ENCODE measurements at regions not wholly inside any gene's neighbourhood (a gene's known extent, or its start where the extent isn't known, plus 50 kb on each side); places are given as distances from the start of the nearest gene placed in this dataset.
"Not testable (repeated sequence)": the region's sequence is repeated elsewhere in the genome, so short reads cannot be mapped to it uniquely, and the experiment has no call there.

DNA sequence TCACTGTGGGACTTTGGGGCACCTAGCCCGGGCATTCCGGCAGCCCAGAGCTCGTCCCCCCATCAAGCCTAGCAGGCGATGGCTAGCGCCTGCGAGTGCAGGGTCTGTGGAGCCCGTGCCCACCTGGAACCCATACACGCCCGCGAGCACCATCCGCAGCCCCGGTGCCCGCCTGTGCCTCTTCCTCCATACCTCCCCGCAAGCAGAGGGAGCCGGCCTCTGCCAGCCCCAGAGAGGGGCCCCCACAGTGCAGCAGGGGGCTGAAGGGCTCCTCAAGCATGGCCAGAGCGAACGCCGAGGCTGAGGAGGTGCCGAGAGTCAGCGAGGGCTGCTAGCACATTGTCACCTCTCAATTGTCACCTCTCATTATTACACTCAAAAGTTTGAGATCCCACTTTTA, 167.8 kb upstream of the EPHA6 start:
- H3K9me2 ChIP-seq (replicated peaks; ENCODE audit: insufficient read depth, low read length) = no peaks in the 10 kb centered on the region
- H3K9ac ChIP-seq (ENCODE audit: low read length) = no peak overlapping the region
- no peaks in the 10 kb centered on the region for H3F3A ChIP-seq (ENCODE audit: insufficient read depth, low read length)
- H3K27ac ChIP-seq (ENCODE audit: low read length) = no peak overlapping the region
- H3K4me3 ChIP-seq (ENCODE audit: low read length) = no peak overlapping the region
- H4K20me1 ChIP-seq (ENCODE audit: insufficient read depth, low read length) = no peaks in the 10 kb centered on the region
- TF ChIP-seq EZH2 (optimal IDR thresholded peaks at IDR 0.05; ENCODE audit: low read depth, low read length) (no peak), EZH2phosphoT487 (IDR thresholded peaks at IDR 0.05; ENCODE audit: low read length) (no peak)
- TF ChIP-seq, protein P1, sequence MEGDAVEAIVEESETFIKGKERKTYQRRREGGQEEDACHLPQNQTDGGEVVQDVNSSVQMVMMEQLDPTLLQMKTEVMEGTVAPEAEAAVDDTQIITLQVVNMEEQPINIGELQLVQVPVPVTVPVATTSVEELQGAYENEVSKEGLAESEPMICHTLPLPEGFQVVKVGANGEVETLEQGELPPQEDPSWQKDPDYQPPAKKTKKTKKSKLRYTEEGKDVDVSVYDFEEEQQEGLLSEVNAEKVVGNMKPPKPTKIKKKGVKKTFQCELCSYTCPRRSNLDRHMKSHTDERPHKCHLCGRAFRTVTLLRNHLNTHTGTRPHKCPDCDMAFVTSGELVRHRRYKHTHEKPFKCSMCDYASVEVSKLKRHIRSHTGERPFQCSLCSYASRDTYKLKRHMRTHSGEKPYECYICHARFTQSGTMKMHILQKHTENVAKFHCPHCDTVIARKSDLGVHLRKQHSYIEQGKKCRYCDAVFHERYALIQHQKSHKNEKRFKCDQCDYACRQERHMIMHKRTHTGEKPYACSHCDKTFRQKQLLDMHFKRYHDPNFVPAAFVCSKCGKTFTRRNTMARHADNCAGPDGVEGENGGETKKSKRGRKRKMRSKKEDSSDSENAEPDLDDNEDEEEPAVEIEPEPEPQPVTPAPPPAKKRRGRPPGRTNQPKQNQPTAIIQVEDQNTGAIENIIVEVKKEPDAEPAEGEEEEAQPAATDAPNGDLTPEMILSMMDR (IDR thresholded peaks at IDR 0.05; ENCODE audit: low read length) = no peak
- H3K36me3 ChIP-seq (replicated peaks; ENCODE audit: insufficient read depth, low read length) = no peaks in the 10 kb centered on the region
- H3K79me2 ChIP-seq (ENCODE audit: low read length) = no peaks in the 10 kb centered on the region
- no peak overlapping the region for H2AFZ ChIP-seq (ENCODE audit: low read length)
- DNase-seq = no peak
- no peak overlapping the region for H3K4me2 ChIP-seq (ENCODE audit: low read depth, low read length)
- no peaks in the 10 kb centered on the region for H3K4me1 ChIP-seq (ENCODE audit: low read length)
- no peaks in the 10 kb centered on the region for H3K27me3 ChIP-seq (replicated peaks; ENCODE audit: insufficient read depth, low read length)
- H3K9me3 ChIP-seq (replicated peaks; ENCODE audit: insufficient read depth, low read length) = no peaks in the 10 kb centered on the region

DNA sequence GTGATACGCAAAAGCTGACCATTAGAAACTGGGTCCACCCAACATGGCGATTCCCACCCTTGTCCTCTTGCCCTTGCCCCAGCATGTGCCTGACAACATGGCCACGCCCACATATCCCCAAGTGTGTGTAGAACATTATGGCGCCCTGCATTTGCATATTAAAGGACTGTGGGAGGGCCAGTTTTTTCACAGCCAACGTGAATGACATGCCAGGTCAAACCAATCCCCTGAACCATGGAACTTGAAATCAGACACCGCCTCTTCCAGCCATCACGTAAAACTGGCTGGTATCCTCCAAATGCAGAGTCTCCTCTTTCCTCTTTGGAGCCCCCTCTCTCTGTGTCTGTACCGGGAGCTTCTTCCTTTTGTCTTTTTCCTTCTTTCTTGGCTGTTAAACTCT, 156.7 kb upstream of the EPHA6 start:
- Histone ChIP-seq H3K4me1 (ENCODE audit: low read length) (no peaks in the 10 kb centered on the region), H3K9me2 (replicated peaks; ENCODE audit: insufficient read depth, low read length) (no peaks in the 10 kb centered on the region), H3F3A (ENCODE audit: insufficient read depth, low read length) (no peaks in the 10 kb centered on the region), H3K4me2 (ENCODE audit: low read depth, low read length) (no peak overlapping the region), H4K20me1 (ENCODE audit: insufficient read depth, low read length) (no peaks in the 10 kb centered on the region), H3K9me3 (replicated peaks; ENCODE audit: insufficient read depth, low read length) (no peaks in the 10 kb centered on the region), H3K4me3 (ENCODE audit: low read length) (no peak overlapping the region), H3K27ac (ENCODE audit: low read length) (no peak overlapping the region), H2AFZ (ENCODE audit: low read length) (no peak overlapping the region), H3K36me3 (replicated peaks; ENCODE audit: insufficient read depth, low read length) (no peaks in the 10 kb centered on the region), H3K79me2 (ENCODE audit: low read length) (no peaks in the 10 kb centered on the region), H3K27me3 (replicated peaks; ENCODE audit: insufficient read depth, low read length) (no peaks in the 10 kb centered on the region), H3K9ac (ENCODE audit: low read length) (no peak overlapping the region)
- TF ChIP-seq, protein P1 (IDR thresholded peaks at IDR 0.05; ENCODE audit: low read length) = no peak
- TF ChIP-seq EZH2phosphoT487 (IDR thresholded peaks at IDR 0.05; ENCODE audit: low read length) = no peak
- no peak for TF ChIP-seq EZH2 (optimal IDR thresholded peaks at IDR 0.05; ENCODE audit: low read depth, low read length)
- DNase-seq = no peak

- H3K4me2 ChIP-seq (ENCODE audit: low read depth, low read length); H3K9me2 ChIP-seq (replicated peaks; ENCODE audit: insufficient read depth, low read length); H3K36me3 ChIP-seq (replicated peaks; ENCODE audit: insufficient read depth, low read length); H3K27ac ChIP-seq (ENCODE audit: low read length); H3K4me3 ChIP-seq (ENCODE audit: low read length); H3K27me3 ChIP-seq (replicated peaks; ENCODE audit: insufficient read depth, low read length); H3K4me1 ChIP-seq (ENCODE audit: low read length); H2AFZ ChIP-seq (ENCODE audit: low read length); H4K20me1 ChIP-seq (ENCODE audit: insufficient read depth, low read length); H3K9ac ChIP-seq (ENCODE audit: low read length); H3F3A ChIP-seq (ENCODE audit: insufficient read depth, low read length); DNase-seq; H3K79me2 ChIP-seq (ENCODE audit: low read length); H3K9me3 ChIP-seq (replicated peaks; ENCODE audit: insufficient read depth, low read length): not testable (repeated sequence)
Observed at GRCh38 chr3:96671861-96672595, 142.4 kb upstream of the EPHA6 start.

DNA sequence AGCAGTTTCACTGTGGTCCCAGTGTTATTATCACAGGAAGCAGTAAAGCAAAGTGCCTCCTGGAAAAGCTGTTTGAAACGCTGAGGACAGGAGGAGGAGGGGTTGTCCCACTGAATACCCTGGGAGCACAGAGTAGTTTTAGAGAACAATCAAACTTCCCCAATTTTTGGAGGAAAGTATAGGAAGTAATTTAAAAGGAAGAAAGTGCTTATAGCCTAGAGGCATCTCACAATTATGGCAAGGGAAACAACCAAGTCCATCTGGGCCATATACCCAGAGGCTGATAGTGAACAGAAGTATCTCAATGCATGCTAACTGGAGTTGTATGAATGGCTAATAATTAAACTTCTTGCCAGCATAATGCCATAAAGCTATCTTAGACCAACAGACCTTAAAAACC, 137.2 kb upstream of the EPHA6 start:
- Histone ChIP-seq H3K9ac (ENCODE audit: low read length) (no peak overlapping the region), H3K27ac (ENCODE audit: low read length) (no peak overlapping the region), H3K9me3 (replicated peaks; ENCODE audit: insufficient read depth, low read length) (no peaks in the 10 kb centered on the region), H3K36me3 (replicated peaks; ENCODE audit: insufficient read depth, low read length) (no peaks in the 10 kb centered on the region), H3K4me2 (ENCODE audit: low read depth, low read length) (no peak overlapping the region), H3F3A (ENCODE audit: insufficient read depth, low read length) (no peaks in the 10 kb centered on the region), H3K79me2 (ENCODE audit: low read length) (no peaks in the 10 kb centered on the region), H3K4me3 (ENCODE audit: low read length) (no peak overlapping the region), H2AFZ (ENCODE audit: low read length) (no peak overlapping the region), H3K4me1 (ENCODE audit: low read length) (no peaks in the 10 kb centered on the region), H3K27me3 (replicated peaks; ENCODE audit: insufficient read depth, low read length) (no peaks in the 10 kb centered on the region), H3K9me2 (replicated peaks; ENCODE audit: insufficient read depth, low read length) (no peaks in the 10 kb centered on the region), H4K20me1 (ENCODE audit: insufficient read depth, low read length) (no peaks in the 10 kb centered on the region)
- DNase-seq = no peak
- TF ChIP-seq EZH2phosphoT487 (IDR thresholded peaks at IDR 0.05; ENCODE audit: low read length) (no peak), EZH2 (optimal IDR thresholded peaks at IDR 0.05; ENCODE audit: low read depth, low read length) (no peak)
- TF ChIP-seq, protein P1 (IDR thresholded peaks at IDR 0.05; ENCODE audit: low read length) = no peak

Data from MM.1S (cell line).